GM19023 (cell line): ENCODE measurements at regions not wholly inside any gene's neighbourhood (a gene's known extent, or its start where the extent isn't known, plus 50 kb on each side); places are given as distances from the start of the nearest gene placed in this dataset.
"Not testable (repeated sequence)": the region's sequence is repeated elsewhere in the genome, so short reads cannot be mapped to it uniquely, and the experiment has no call there.

ENCODE experiments used
- ATAC-seq: cut with Tn5 transposase; IDR thresholded peaks from one replicate; pipeline ENCODE4 v1.9.1; 2021; ENCODE audit warnings: mild to moderate bottlenecking, moderate library complexity; ENCODE audit not compliant: unreplicated experiment

DNA sequence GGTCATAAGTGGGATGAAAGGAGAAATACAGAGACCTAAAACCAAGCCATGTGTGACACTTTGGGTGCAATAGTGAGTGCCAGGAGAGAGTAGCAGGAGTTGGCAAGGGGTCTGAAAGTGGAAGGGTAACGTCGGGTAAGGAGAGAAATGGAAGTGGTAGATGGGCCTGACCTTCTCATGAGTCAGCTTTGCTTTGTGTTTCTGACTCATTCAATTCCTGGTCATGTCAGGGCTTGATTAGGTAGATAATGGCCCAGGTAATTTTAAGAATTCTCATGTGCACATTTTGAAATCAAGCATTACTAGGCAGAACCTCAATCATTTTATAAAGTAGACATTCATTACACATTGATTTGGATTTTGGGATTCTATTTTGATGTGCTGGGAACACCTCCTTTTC is 262.5 kb downstream of the SOX2 start:
- no peak for ATAC-seq

DNA sequence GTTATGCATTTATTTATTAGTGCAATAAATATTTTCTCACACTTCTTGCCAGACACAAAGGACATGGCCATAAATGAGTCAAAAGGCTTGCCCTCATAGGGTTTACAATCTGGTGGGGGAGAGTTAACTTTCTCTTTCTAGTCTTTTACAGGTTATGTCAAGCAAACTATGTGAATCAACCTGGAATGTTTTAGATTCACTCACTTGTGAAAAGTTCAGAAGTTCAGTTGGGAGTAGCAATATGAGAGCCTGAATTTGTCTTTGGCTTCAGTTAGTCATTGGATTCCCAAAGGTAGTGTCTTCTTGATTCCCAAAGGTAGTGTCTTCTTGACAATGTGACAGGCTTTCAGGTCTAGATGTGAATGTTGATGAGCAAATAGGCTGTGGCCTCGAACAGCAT is 264.8 kb downstream of the SOX2 start:
- ATAC-seq: no peak

DNA sequence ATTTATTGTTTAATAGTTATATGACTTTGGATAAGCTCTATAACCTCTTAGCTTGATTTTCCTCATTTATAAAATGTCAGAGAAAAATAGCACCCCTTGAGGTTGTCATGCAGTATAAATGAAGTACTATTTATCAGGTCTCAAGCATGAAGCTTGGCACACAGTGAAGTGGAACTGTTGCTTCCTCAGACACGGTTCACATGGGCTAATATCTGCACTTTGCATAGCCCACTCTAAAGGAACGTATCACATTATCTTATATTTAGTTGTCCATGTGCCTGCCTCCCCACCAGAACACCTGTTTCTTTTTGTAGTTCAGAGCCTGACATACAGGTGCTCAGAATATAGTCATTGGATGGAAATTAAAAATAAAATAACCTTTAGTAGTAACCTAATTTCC is 273.7 kb downstream of the SOX2 start:
- no peak for ATAC-seq

DNA sequence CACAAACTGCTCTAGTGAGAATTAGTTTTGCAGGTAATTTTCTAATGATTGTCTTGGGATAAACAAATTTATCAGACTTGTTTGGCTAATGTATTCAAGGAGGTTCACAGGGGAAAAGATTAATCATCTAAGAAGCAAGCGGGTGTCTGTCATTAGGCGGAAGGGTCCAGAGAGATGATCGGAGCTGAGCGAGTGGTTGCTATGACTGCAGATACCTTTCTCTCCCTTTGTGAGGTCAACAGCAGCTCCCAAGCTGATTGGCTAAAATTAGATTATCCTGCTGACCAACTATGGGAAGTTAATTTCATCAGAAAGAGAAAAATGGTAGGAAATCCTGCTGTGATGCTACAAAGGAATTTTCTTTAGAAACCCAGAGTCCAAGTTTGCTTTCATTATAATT is 276.0 kb downstream of the SOX2 start:
- no peak for ATAC-seq

DNA sequence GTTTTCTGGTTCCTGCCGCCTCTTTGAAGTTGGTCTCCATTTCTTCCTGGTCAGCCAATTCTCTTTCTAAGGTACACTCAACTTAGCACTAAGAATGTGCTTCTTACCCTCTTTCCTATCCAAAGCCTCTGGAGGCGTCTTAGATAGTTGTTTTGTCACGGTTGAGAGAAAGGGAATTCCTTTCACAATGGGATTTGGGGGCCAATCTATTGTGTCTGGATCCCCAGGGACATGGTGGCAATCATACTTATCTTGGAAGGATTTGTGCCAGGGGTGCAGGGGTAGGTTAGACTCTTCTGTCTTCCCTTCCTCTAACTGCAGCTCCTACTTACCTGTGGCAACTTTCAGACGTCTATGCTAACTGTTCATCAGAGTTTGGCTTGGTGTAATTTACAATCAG is 287.1 kb downstream of the SOX2 start:
- ATAC-seq: no peak

DNA sequence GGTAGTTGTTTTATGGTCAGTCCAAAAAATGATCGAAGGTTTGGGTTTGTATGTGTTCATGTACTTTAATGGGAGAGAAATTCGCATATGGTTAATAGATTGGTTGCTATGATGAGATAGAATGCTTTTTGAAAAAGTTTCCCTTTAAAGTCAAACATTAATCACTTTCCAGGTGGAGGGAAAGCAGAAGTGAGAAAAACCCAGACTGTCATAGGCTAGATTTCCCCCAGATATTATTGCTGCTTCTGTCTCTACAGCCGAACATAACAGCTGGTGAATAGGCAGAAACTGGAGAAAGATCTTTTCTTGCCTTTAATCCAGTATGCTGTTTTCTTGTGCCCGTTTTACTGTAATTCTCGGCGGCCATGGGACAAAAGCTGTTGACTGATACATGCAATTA is 287.6 kb downstream of the SOX2 start:
- ATAC-seq: peak; percentile 55

DNA sequence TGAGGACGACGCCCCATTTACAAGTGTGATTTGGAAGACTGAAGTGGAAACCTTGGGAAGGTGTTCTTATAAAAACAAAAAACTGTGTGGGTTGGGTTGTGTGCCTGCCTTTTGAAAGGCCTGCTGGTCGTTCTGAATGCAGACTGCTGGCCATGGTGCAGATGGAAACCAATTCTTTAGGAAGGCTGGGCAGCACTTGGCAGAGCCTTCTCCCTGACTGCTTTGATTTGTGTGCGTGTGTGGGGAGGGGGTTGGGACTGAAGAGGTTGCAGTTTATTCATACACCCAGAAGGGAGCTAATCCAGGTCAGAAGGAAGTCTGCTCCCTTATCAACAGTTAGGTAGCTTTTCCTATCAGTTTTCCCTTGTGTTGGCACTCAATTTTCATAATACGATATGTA is 288.7 kb downstream of the SOX2 start:
- no peak for ATAC-seq

DNA sequence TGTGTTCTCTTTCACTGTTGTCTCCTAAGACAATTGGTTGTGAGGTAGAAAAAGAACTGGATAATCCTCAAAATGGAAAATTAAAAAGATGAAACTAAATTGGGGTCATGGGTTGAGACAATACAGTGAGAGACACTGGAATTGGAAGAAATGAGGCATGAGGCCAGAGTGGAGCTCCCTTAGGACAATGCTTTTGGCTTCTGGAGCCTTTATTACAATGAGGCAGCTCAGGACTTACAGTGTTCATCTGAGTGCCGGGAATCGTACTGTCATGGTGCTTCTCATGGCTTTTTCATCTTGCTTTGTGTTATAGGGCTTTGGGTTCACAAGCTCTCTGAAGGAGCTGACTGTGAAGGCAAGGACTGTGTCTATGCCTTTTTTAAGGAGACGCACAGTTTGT is 293.5 kb downstream of the SOX2 start:
- no peak for ATAC-seq

DNA sequence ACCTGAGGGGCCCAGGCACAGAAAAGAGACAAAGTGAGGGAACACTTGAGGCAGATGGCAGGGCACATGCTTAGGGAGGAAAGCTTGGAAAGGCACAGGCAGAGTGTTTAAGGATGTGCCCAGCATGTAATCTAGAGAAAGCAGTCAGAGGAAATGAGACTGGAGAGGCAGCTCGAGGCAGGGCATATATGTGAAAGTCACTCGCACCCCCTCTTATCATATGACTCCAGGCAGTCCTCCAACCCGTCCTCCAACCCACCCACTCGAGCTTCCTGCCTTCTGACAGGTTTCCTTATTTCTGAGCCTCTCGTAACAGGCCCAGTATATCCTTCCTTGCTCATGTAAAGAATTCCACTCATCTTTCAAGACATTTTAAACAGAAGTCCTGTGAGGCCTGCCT is 294.0 kb downstream of the SOX2 start:
- ATAC-seq: no peak

DNA sequence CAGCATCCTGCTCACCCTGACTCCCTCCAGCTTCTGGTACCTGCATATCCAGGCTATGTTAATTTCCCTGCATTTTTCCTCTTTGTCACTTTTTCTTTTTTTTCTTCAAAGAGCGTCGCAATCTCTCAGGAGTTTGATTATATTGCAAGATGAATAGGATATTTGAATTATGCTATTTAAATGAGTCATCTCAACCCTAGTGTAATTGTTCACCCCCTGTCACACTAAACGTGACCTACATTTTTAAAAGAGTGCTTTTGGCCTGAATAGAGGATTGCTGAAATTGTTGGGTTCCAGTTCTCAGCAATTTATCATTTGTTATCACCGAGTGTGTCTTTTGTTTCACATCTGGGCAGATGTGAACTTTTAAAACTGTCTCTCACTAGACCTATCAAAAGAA is 294.7 kb downstream of the SOX2 start:
- ATAC-seq: no peak

DNA sequence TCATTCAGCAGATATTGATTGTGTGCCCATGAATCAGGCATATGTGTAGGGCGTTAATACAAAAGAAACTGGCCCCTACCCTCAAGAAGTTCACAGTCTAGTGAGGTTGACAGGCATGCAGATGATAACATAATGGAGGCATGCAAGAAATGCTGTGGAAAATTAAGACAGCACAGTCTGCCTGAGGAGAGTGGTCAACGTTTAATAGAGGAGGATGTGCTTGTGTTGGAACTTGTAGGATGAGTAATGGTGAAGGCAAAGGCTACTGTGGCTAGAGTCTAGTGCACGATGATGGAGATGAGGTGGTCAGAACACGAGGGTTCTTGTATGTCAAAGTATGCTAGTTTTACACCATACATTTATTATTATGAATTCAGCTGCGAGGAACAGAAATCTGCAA is 295.7 kb downstream of the SOX2 start:
- ATAC-seq: no peak

DNA sequence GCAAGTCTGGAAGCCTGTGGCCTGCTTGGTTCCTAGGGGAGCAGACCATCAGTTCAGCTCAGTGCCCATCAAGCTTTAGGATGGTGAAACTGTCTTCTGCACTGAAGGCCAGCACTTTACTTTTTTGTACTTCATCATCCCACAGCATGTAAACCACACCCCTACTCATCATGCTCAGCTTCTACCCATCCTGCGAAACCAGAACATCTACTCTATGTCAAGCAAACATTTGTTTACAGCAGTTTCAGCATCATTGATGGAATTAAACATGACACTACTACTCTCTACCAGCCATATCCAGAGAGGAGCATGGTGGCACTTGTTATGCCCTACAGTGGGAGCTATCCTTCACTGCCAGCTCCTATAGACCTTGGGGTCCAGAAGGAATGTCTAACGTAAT is 306.6 kb downstream of the SOX2 start:
- ATAC-seq: no peak

DNA sequence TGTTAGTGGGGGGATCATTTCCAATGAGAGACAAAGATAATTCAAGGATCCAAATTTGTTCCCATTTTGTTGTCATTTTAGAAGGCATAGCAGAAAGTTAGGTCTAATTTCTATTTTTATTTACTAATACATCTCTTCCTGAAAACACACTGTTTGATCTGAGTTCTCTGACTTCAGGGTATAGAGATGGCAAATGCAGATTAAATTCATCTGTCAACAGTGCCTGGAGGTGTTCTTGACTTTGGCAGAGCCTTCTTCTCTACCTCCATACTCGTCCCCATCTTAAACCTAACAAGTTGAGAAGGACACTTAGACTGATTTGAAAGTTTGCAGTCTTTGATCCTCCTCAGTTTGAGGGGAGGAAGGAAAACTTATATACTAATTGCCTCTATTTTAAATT is 308.2 kb downstream of the SOX2 start:
- ATAC-seq: no peak

DNA sequence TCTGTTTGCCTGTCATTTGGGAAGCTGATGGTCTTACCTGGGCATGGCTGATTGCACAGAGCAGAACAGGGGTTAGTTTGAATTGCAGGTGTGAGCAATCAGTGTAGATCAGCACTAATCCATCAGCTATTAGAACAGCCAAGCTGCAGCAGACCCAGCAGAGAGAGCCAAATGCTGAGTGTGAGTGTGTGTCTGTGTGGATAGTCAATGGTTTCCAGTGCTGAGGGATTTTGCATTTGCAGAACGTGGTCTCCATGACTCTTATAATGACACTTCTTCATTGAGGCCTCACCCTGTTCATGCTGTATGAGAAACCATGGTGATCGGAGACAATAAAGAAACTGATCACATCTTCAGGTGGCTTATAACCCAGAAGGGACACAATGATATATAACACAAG is 312.1 kb downstream of the SOX2 start:
- no peak for ATAC-seq

DNA sequence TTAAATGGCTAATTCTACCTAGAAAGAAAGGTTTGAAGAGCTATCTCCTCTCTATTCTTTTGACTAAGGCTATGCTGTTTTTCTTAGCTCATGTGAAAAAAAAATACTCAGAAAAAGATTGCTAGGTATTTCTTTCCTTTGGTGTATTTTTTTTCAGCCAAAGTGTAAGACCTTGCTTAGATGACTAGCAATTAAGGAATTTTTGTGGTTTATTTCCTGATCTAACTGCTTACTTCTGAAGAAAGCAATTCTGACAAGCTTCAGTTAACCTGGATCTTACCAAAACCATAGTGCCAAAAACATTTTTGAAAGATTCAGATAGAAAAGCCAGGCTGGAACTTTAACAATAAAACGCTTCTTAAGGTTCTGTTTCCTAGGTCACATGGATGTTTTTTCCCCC is 315.6 kb downstream of the SOX2 start:
- ATAC-seq: no peak

DNA sequence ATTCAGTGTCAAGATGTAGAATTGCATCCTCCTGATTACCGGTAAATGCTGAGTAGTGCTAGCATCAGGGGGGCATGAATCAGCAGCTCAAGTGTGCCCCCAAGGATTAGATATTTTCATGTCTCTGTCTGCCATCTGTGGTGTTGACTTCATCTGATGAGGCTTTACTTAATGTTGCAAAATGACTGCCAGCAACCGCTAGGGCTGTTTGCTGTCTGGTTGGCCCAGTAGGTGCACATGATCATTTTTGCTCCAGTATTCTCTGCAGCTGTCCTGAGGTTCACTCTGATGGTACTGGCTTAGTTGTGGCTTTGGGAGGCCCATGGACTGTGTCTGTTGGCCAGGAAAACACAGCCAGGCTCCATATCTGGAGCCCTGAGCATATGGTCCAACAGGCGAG is 316.4 kb downstream of the SOX2 start:
- ATAC-seq: no peak

DNA sequence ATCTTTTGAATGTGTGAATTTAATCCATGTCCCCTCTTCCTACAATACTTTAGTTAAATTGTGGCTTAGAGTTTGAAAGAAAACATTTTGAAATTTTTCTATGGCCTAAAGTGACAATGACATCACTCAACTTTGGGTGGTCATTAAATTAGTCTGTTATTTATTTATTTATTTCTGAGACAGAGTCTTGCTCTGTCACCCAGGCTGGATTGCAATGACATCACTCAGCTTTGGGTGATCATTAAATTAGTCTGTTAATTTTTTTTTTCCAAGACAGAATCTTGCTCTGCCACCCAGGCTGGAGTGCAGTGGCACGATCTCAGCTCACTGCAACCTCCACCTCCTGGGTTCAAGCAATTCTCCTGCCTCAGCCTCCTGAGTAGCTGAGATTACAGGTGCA is 322.5 kb downstream of the SOX2 start:
- not testable (repeated sequence) for ATAC-seq

DNA sequence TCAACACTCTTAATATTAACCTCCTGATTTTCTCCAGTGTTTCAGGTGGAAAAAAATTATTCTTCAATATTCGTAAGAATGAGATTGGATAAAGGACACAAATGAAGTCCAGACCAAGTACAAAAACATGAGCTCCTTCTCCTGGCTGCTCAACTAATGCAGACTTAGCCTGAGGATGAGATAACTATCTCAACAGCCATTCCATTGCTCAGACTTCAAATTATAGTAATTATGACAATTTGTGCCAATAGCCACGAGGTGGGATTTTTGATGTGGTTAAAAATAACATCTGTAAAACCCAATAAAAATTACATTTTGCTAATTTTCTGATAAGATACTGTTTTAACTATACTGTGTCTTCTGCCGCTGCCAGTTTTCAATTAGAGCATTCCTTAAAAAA is 323.6 kb downstream of the SOX2 start:
- no peak for ATAC-seq

DNA sequence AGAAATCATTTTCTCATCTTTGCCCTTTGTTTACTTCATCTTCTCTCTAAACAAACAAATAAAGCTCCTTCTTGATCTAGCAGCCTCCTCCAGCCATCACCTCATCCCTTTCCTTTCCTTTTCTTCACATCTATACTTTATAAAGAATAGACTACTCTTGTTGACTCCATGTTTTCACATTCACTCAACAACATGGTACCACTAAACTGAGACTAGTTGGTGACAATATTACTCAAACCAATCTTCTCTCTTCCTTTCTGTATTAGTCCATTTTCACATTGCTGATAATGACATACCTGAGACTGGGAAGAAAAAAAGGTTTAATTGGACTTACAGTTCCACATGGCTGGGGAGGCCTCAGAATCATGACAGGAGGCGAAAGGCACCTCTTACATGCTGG is 324.7 kb downstream of the SOX2 start:
- no peak for ATAC-seq

DNA sequence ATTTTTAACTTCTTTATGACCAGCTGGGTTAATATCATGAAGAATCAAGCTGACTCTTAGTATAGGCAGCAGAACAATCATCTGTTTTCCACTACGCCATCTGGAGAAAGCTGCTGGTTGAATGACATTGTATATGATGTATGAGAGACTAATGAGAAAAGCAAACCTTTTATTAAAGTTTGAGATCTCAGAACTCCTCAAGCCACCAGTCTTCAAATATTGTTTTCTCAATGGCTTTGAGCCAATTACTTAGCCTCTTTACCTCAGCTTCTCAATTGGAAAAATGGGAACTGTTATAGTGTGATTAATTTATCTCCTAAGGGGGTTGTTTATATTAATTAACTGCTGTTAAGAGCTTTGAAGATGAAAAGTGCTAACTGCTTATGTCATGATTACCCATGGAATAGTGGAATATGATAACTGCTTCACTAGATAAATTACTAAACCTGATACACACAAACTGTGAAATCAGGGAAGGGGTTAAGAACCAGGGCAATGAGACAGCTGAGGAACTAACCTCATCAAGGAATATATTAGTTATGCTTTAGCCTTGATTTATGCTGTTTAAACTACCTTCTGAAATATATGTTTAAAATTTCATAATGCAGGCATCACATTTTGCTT is 330.1 kb downstream of the SOX2 start:
- ATAC-seq: no peak

DNA sequence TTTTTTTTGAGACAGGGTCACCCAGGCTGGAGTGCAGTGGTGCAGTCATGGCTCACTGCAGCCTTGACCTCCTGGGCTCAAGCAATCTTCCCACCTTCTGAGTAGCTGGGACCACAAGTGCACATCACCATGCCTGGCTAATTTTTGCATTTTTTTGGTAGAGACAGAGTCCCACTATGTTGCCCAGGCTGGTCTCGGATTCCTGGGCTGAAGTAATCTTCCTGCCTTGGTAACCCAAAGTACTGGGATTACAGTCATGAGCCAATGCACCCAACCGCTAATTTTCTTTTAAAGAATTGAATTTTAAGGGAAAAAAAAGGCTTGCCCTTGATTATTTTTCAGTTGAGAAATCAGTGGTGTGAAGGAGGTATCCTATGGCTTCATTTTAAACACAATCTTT is 334.0 kb downstream of the SOX2 start:
- no peak for ATAC-seq

DNA sequence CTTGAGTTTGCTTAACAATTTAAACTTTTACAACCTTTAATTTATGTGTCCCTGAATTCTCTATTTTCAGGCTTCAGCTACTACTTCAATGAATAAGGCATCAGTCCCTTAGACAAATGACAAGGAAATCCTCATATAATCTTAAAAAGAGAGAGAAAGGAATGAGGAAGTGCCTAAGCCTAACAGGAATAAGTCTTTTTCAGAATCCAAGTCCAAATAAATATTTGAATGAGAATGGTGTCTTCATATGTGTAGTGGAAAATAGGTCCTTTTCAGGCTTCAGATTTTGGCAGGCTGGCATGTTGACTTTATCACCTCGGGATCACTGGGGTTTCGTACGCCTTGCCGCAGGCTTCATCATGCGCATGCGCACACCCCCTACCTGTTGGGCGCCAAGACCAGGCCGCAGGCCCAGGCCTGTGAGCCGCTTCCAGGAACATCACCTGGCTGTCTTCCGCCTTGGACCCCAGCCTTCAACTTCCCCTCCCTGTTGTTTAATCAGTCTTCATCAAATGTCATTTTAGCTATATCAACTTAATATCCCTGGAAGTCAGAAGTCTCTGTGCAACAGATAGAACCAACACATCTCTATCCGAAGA is 334.5 kb downstream of the SOX2 start:
- no peak for ATAC-seq

DNA sequence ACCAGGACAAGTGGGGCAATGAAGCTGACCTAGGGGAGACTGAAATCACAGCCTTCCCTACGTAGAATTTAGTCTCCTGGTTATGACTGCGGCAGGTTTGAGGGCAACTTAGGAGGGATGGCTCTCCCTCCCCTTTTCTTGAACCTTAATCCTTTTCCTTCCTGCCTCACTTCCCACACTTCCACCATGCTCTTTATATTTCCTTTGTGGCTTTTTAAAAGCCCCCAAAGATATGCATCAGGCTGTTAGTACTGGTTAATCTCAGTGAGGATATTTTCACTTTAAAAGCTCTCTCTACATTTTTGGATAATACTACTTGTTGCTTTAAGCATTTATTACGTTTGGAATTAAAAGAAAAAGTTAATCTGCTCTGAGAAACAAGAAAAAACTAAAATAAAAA is 339.2 kb downstream of the SOX2 start:
- ATAC-seq: no peak
